ENCODE measurements at regions not wholly inside any gene's neighbourhood (a gene's known extent, or its start where the extent isn't known, plus 50 kb on each side); places are given as distances from the start of the nearest gene placed in this dataset.

GRCh38 chr5:111983459-111983858 is 226.5 kb upstream of the NREP start:
- H3K4me1 Mint-ChIP-seq (ENCODE audit: low read depth) = no peaks in the 10 kb centered on the region
- no peaks in the 10 kb centered on the region for H3K9me3 Mint-ChIP-seq
- POLR2A ChIA-PET = no interaction called here
- TF ChIP-seq CTCF (IDR thresholded peaks at IDR 0.05) = no peak
- no peak overlapping the region for H3K27ac Mint-ChIP-seq
- Histone ChIP-seq H3K36me3 (ENCODE audit: insufficient read depth, low read length) (no peaks in the 10 kb centered on the region), H3K4me1 (ENCODE audit: insufficient read depth, low read length) (no peaks in the 10 kb centered on the region), H3K9me3 (ENCODE audit: control insufficient read depth in 1 of 2, insufficient read depth in 1 of 2, low read length in 2 of 2) (peaks cover 0 to 4% of the 10 kb centered on the region in 2 experiments), H3K4me3 (ENCODE audit: low read length) (no peak overlapping the region), H3K27me3 (ENCODE audit: control insufficient read depth in 1 of 2, insufficient read depth in 2 of 2, low read length in 2 of 2) (no peaks in the 10 kb centered on the region), H3K27ac (ENCODE audit: low read depth in 1 of 2, low read length in 2 of 2) (no peak overlapping the region)
- H3K4me3 Mint-ChIP-seq = no peak overlapping the region
- intact Hi-C loops (cut with DNase I, micrococcal nuclease) = no loop called here
- no peaks in the 10 kb centered on the region for H3K27me3 Mint-ChIP-seq
- DNase-seq = no peak
- no peaks in the 10 kb centered on the region for H3K36me3 Mint-ChIP-seq (ENCODE audit: low read depth)
- no peak for ATAC-seq (ENCODE audit: poor library complexity)
- CTCF ChIA-PET = no interaction called here

- POLR2A ChIA-PET = no interaction called here
- Mint-ChIP-seq H3K4me1 (ENCODE audit: low read depth) (no peaks in the 10 kb centered on the region), H3K4me3 (no peak overlapping the region), H3K36me3 (ENCODE audit: low read depth) (no peaks in the 10 kb centered on the region), H3K9me3 (no peaks in the 10 kb centered on the region), H3K27ac (no peak overlapping the region), H3K27me3 (no peaks in the 10 kb centered on the region)
- Histone ChIP-seq H3K27ac (ENCODE audit: low read depth in 1 of 2, low read length in 2 of 2) (no peak overlapping the region), H3K9me3 (ENCODE audit: control insufficient read depth in 1 of 2, insufficient read depth in 1 of 2, low read length in 2 of 2) (peaks cover 0 to 4% of the 10 kb centered on the region in 2 experiments), H3K4me1 (ENCODE audit: insufficient read depth, low read length) (no peaks in the 10 kb centered on the region), H3K36me3 (ENCODE audit: insufficient read depth, low read length) (no peaks in the 10 kb centered on the region), H3K4me3 (ENCODE audit: low read length) (no peak overlapping the region), H3K27me3 (ENCODE audit: control insufficient read depth in 1 of 2, insufficient read depth in 2 of 2, low read length in 2 of 2) (no peaks in the 10 kb centered on the region)
- DNase-seq (no peak), ATAC-seq (ENCODE audit: poor library complexity) (no peak)
- TF ChIP-seq CTCF (IDR thresholded peaks at IDR 0.05) = no peak
- intact Hi-C loops (cut with DNase I, micrococcal nuclease) = no loop called here
- CTCF ChIA-PET = no interaction called here
Measured at GRCh38 chr5:111977436-111977829, 220.4 kb upstream of the NREP start.

GRCh38 chr5:111976705-111977435 is 219.9 kb upstream of the NREP start:
- Histone ChIP-seq H3K36me3 (ENCODE audit: insufficient read depth, low read length) (no peaks in the 10 kb centered on the region), H3K27ac (ENCODE audit: low read depth in 1 of 2, low read length in 2 of 2) (no peak overlapping the region), H3K4me1 (ENCODE audit: insufficient read depth, low read length) (no peaks in the 10 kb centered on the region), H3K27me3 (ENCODE audit: control insufficient read depth in 1 of 2, insufficient read depth in 2 of 2, low read length in 2 of 2) (no peaks in the 10 kb centered on the region), H3K4me3 (ENCODE audit: low read length) (no peak overlapping the region), H3K9me3 (ENCODE audit: control insufficient read depth in 1 of 2, insufficient read depth in 1 of 2, low read length in 2 of 2) (peaks cover 0 to 4% of the 10 kb centered on the region in 2 experiments)
- no peaks in the 10 kb centered on the region for H3K36me3 Mint-ChIP-seq (ENCODE audit: low read depth)
- H3K27ac Mint-ChIP-seq = no peak overlapping the region
- no peaks in the 10 kb centered on the region for H3K27me3 Mint-ChIP-seq
- no peaks in the 10 kb centered on the region for H3K4me1 Mint-ChIP-seq (ENCODE audit: low read depth)
- H3K4me3 Mint-ChIP-seq = no peak overlapping the region
- CTCF ChIA-PET = no interaction called here
- intact Hi-C loops (cut with DNase I, micrococcal nuclease) = no loop called here
- ATAC-seq (ENCODE audit: poor library complexity) (no peak), DNase-seq (no peak)
- TF ChIP-seq CTCF (IDR thresholded peaks at IDR 0.05) = no peak
- POLR2A ChIA-PET = no interaction called here
- no peaks in the 10 kb centered on the region for H3K9me3 Mint-ChIP-seq

All from CD4-positive, alpha-beta T cell (primary cell).